ENCODE measurements at regions not wholly inside any gene's neighbourhood (a gene's known extent, or its start where the extent isn't known, plus 50 kb on each side); places are given as distances from the start of the nearest gene placed in this dataset.

- H3K4me3 ChIP-seq (ENCODE audit: control insufficient read depth, low read depth, low read length) = no peak overlapping the region
- no peak for TF ChIP-seq CTCF (conservative IDR thresholded peaks at IDR 0.05; ENCODE audit: control insufficient read depth, insufficient read depth, low read depth, low read length)
- peak; percentile 57 for DNase-seq (ENCODE audit: low read depth)
Measured at GRCh38 chr4:171203425-171203824, 609.8 kb upstream of the GALNTL6 start.

GRCh38 chr4:171202908-171203307, 610.3 kb upstream of the GALNTL6 start:
- no peak for DNase-seq (ENCODE audit: low read depth)
- TF ChIP-seq CTCF (conservative IDR thresholded peaks at IDR 0.05; ENCODE audit: control insufficient read depth, insufficient read depth, low read depth, low read length) = no peak
- H3K4me3 ChIP-seq (ENCODE audit: control insufficient read depth, low read depth, low read length) = no peak overlapping the region

GRCh38 chr4:171186700-171187099, 626.5 kb upstream of the GALNTL6 start:
- no peak for TF ChIP-seq CTCF (conservative IDR thresholded peaks at IDR 0.05; ENCODE audit: control insufficient read depth, insufficient read depth, low read depth, low read length)
- DNase-seq (ENCODE audit: low read depth) = no peak
- H3K4me3 ChIP-seq (ENCODE audit: control insufficient read depth, low read depth, low read length) = no peak overlapping the region

GRCh38 chr4:171181090-171181489, 632.1 kb upstream of the GALNTL6 start:
- no peak overlapping the region for H3K4me3 ChIP-seq (ENCODE audit: control insufficient read depth, low read depth, low read length)
- DNase-seq (ENCODE audit: low read depth) = no peak
- TF ChIP-seq CTCF (conservative IDR thresholded peaks at IDR 0.05; ENCODE audit: control insufficient read depth, insufficient read depth, low read depth, low read length) = no peak

GRCh38 chr4:171170671-171171070, 642.5 kb upstream of the GALNTL6 start:
- TF ChIP-seq CTCF (conservative IDR thresholded peaks at IDR 0.05; ENCODE audit: control insufficient read depth, insufficient read depth, low read depth, low read length) = no peak
- H3K4me3 ChIP-seq (ENCODE audit: control insufficient read depth, low read depth, low read length) = no peak overlapping the region
- DNase-seq (ENCODE audit: low read depth) = no peak

GRCh38 chr4:171169396-171169795, 643.8 kb upstream of the GALNTL6 start:
- H3K4me3 ChIP-seq (ENCODE audit: control insufficient read depth, low read depth, low read length) = no peak overlapping the region
- DNase-seq (ENCODE audit: low read depth) = no peak
- TF ChIP-seq CTCF (conservative IDR thresholded peaks at IDR 0.05; ENCODE audit: control insufficient read depth, insufficient read depth, low read depth, low read length) = no peak

GRCh38 chr4:171162478-171162877, 650.7 kb upstream of the GALNTL6 start:
- no peak overlapping the region for H3K4me3 ChIP-seq (ENCODE audit: control insufficient read depth, low read depth, low read length)
- DNase-seq (ENCODE audit: low read depth) = no peak
- TF ChIP-seq CTCF (conservative IDR thresholded peaks at IDR 0.05; ENCODE audit: control insufficient read depth, insufficient read depth, low read depth, low read length) = no peak
